PC-9 (cell line): ENCODE measurements at regions not wholly inside any gene's neighbourhood (a gene's known extent, or its start where the extent isn't known, plus 50 kb on each side); places are given as distances from the start of the nearest gene placed in this dataset.

Experiments
- BruUV-seq: library from RNA; stranded (reverse); fragments of 400-500 nt; replicated peaks from 2 replicates; lab custom pipeline; 2021; lab: Mats Ljungman, UMichigan
- CTCF ChIA-PET: fragments of 300-600 bp; sonication (Branson Sonifier 250); formaldehyde crosslinking; loops from one replicate; lab custom pipeline; 2022; ENCODE audit warnings: antibody characterized with exemption; lab: Charles Lee
- POLR2A ChIA-PET: fragments of 300-600 bp; sonication (Branson Sonifier 250); formaldehyde crosslinking; loops from one replicate; lab custom pipeline; 2022; ENCODE audit warnings: antibody characterized with exemption; ENCODE audit not compliant: unreplicated experiment; lab: Charles Lee
- DNase-seq, 2 experiments: peaks; one replicate each; pipeline versions ENCODE4 v3.0.0 to v3.0.0-alpha.2; 2015 to 2022; ENCODE audit warnings: mixed read lengths in 1 of 2
- H2AFZ ChIP-seq: fragments of 200-600 bp; sonication (generic); 2 replicates; pipeline ENCODE4 v1.8.1; 2017; ENCODE audit warnings: antibody characterized with exemption
- H3F3A ChIP-seq: fragments of 200-600 bp; sonication (generic); 2 replicates; pipeline ENCODE4 v1.8.1; 2017; ENCODE audit warnings: antibody characterized with exemption, mild to moderate bottlenecking, low read depth; ENCODE audit not compliant: insufficient read depth
- H3K27ac ChIP-seq: fragments of 200-600 bp; sonication (generic); 2 replicates; pipeline ENCODE4 v1.6.1; 2016; ENCODE audit warnings: mixed run types
- H3K27me3 ChIP-seq: fragments of 200-600 bp; sonication (generic); 2 replicates; pipeline ENCODE4 v1.6.1; 2016; ENCODE audit warnings: low read depth, mixed run types; ENCODE audit not compliant: insufficient read depth
- H3K36me3 ChIP-seq: fragments of 200-600 bp; sonication (generic); 2 replicates; pipeline ENCODE4 v1.6.1; 2016; ENCODE audit warnings: low read depth, mixed run types
- H3K4me1 ChIP-seq: fragments of 200-600 bp; sonication (generic); replicated peaks from 2 replicates; pipeline ENCODE4 v1.6.1; 2016; ENCODE audit warnings: mixed run types; ENCODE audit not compliant: insufficient read depth
- H3K4me2 ChIP-seq: fragments of 200-600 bp; sonication (generic); 2 replicates; pipeline ENCODE4 v1.6.1; 2017; ENCODE audit warnings: mixed run types
- H3K4me3 ChIP-seq: fragments of 200-600 bp; sonication (generic); 2 replicates; pipeline ENCODE4 v1.6.1; 2016; ENCODE audit warnings: mixed run types
- H3K79me2 ChIP-seq: fragments of 200-600 bp; sonication (generic); 2 replicates; pipeline ENCODE4 v1.6.1; 2017; ENCODE audit warnings: low read depth, mixed run types
- H3K9me2 ChIP-seq: fragments of 200-600 bp; sonication (generic); 2 replicates; pipeline ENCODE4 v1.8.1; 2017; ENCODE audit warnings: mild to moderate bottlenecking; ENCODE audit not compliant: insufficient read depth
- H3K9me3 ChIP-seq: fragments of 200-600 bp; sonication (generic); 2 replicates; pipeline ENCODE4 v1.8.1; 2016; ENCODE audit warnings: low read depth; ENCODE audit not compliant: insufficient read depth
- H4K20me1 ChIP-seq: fragments of 200-600 bp; sonication (generic); 2 replicates; pipeline ENCODE4 v1.8.1; 2017; ENCODE audit not compliant: insufficient read depth
- EZH2 ChIP-seq: fragments of 200-600 bp; sonication (generic); IDR thresholded peaks from 2 replicates; pipeline ENCODE4 v1.8.0; 2017; ENCODE audit warnings: antibody characterized with exemption, low read depth
- intact Hi-C: fragments of 100-400 bp; cut with micrococcal nuclease; formaldehyde crosslinking; loops from one replicate; pipeline ENCODE4 v1.10.0; 2022; ENCODE audit not compliant: unreplicated experiment
- TF ChIP-seq, protein P1 (sequence below): fragments of 200-600 bp; sonication (generic); conservative IDR thresholded peaks from 2 replicates; pipeline ENCODE4 v1.6.1; 2017; ENCODE audit warnings: mixed run types, antibody characterized with exemption, mild to moderate bottlenecking, moderate library complexity

DNA sequence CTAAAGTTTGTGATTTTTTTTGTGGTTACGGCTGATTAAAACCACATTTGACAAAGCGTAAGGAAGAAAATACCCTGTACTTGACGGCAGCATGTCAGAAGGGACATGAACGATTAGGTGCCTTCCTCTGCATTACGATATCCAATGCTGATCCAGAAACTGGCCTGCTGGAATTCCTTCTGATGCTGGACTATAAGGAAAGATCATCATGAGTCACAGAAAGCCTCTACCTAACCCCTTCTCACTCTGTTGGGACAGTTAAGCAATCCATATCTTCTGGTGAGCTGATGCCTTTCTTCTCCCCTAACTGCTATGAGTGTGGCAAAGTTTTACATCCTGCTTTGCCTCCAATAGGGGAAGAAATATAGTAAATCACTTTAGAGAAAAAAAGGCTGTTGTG is 78.4 kb upstream of the PAPPA start:
- Histone ChIP-seq H3K27ac (no peak overlapping the region), H3K36me3 (no peaks in the 10 kb centered on the region), H3K9me3 (no peaks in the 10 kb centered on the region), H3K4me3 (no peak overlapping the region), H2AFZ (no peak overlapping the region), H3K27me3 (no peaks in the 10 kb centered on the region), H3F3A (no peaks in the 10 kb centered on the region), H4K20me1 (no peaks in the 10 kb centered on the region), H3K79me2 (no peaks in the 10 kb centered on the region), H3K9me2 (no peaks in the 10 kb centered on the region), H3K4me2 (no peak overlapping the region), H3K4me1 (no peaks in the 10 kb centered on the region)
- ChIA-PET POLR2A (no interaction called here), CTCF (no interaction called here)
- no peak for DNase-seq
- TF ChIP-seq EZH2, result no peak
- TF ChIP-seq, protein P1, sequence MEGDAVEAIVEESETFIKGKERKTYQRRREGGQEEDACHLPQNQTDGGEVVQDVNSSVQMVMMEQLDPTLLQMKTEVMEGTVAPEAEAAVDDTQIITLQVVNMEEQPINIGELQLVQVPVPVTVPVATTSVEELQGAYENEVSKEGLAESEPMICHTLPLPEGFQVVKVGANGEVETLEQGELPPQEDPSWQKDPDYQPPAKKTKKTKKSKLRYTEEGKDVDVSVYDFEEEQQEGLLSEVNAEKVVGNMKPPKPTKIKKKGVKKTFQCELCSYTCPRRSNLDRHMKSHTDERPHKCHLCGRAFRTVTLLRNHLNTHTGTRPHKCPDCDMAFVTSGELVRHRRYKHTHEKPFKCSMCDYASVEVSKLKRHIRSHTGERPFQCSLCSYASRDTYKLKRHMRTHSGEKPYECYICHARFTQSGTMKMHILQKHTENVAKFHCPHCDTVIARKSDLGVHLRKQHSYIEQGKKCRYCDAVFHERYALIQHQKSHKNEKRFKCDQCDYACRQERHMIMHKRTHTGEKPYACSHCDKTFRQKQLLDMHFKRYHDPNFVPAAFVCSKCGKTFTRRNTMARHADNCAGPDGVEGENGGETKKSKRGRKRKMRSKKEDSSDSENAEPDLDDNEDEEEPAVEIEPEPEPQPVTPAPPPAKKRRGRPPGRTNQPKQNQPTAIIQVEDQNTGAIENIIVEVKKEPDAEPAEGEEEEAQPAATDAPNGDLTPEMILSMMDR, result no peak
- intact Hi-C loops, result no loop called here
- BruUV-seq, result no TSS peak

DNA sequence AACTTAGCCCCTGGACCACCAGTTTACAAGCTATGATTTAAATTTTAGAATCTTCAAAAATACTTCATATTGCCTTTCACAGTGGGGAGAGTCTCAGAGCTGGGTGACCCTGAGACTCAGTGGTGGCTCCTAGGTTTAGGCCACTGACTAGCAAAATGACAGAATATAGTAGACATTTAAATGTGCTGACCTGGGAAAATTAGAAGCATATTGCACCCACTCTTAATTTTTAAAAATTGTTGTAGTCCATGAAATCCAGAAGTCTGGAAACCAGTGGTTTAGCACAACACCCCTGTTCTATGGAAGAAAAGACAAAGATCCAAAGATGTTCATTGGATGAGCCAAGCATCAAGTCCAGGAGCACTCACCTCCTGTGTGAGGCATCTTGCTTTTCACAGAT is 75.0 kb upstream of the PAPPA start:
- no peak overlapping the region for H3K27ac ChIP-seq
- no peaks in the 10 kb centered on the region for H3K4me1 ChIP-seq
- no peak overlapping the region for H2AFZ ChIP-seq
- H3K4me2 ChIP-seq, result no peak overlapping the region
- no peaks in the 10 kb centered on the region for H3K36me3 ChIP-seq
- CTCF ChIA-PET, result no interaction called here
- H3K9me3 ChIP-seq, result no peaks in the 10 kb centered on the region
- H3K79me2 ChIP-seq, result no peaks in the 10 kb centered on the region
- H3K4me3 ChIP-seq, result no peak overlapping the region
- TF ChIP-seq, protein P1, result no peak
- no TSS peak for BruUV-seq
- H3K9me2 ChIP-seq, result no peaks in the 10 kb centered on the region
- POLR2A ChIA-PET, result no interaction called here
- intact Hi-C loops, result no loop called here
- no peak for DNase-seq
- no peaks in the 10 kb centered on the region for H3F3A ChIP-seq
- no peaks in the 10 kb centered on the region for H4K20me1 ChIP-seq
- H3K27me3 ChIP-seq, result no peaks in the 10 kb centered on the region

DNA sequence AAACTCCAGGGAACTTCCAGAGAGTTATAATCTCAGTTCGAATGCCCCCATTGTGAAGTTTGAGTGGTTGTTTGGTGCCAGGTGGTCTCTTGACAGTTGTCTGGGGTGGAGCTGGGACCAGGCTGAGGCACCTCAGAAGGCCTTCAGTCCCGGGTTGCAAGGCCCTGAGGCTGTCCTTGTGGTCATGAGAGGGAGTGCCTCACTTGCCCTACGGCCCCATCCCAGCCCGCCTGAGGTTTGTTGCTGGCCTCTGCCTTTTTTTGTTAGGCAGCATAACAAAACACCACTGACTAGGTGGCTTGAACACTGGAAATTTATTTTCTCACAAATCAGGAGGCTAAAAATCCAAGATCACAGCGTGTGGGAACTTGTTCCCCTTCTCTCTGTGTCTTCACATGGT is 73.0 kb upstream of the PAPPA start:
- no peak overlapping the region for H3K4me3 ChIP-seq
- no peaks in the 10 kb centered on the region for H3K9me3 ChIP-seq
- no TSS peak for BruUV-seq
- no peaks in the 10 kb centered on the region for H3F3A ChIP-seq
- no peaks in the 10 kb centered on the region for H3K36me3 ChIP-seq
- no peaks in the 10 kb centered on the region for H3K4me1 ChIP-seq
- H2AFZ ChIP-seq, result no peak overlapping the region
- no peak overlapping the region for H3K27ac ChIP-seq
- H3K9me2 ChIP-seq, result no peaks in the 10 kb centered on the region
- H3K27me3 ChIP-seq, result no peaks in the 10 kb centered on the region
- H3K79me2 ChIP-seq, result no peaks in the 10 kb centered on the region
- CTCF ChIA-PET, result no interaction called here
- intact Hi-C loops, result no loop called here
- no peaks in the 10 kb centered on the region for H4K20me1 ChIP-seq
- no peak for DNase-seq
- POLR2A ChIA-PET, result no interaction called here
- H3K4me2 ChIP-seq, result no peak overlapping the region
- no peak for TF ChIP-seq EZH2
- TF ChIP-seq, protein P1, result no peak
